BLaER1 (cell line): ENCODE measurements at regions not wholly inside any gene's neighbourhood (a gene's known extent, or its start where the extent isn't known, plus 50 kb on each side); places are given as distances from the start of the nearest gene placed in this dataset.
"Not testable (repeated sequence)": the region's sequence is repeated elsewhere in the genome, so short reads cannot be mapped to it uniquely, and the experiment has no call there.

Experiments
- H3K27ac ChIP-seq: shearing (Covaris generic); formaldehyde crosslinking; 2 replicates; pipeline ENCODE4 v1.8.1; 2022
- H3K27me3 ChIP-seq: shearing (Covaris generic); formaldehyde crosslinking; 2 replicates; pipeline ENCODE4 v1.8.1; 2022
- H3K36me3 ChIP-seq: shearing (Covaris generic); formaldehyde crosslinking; 2 replicates; pipeline ENCODE4 v1.8.1; 2022
- H3K4me1 ChIP-seq: shearing (Covaris generic); formaldehyde crosslinking; 2 replicates; pipeline ENCODE4 v1.8.1; 2022
- H3K4me2 ChIP-seq: shearing (Covaris generic); formaldehyde crosslinking; 2 replicates; pipeline ENCODE4 v1.8.1; 2022
- H3K4me3 ChIP-seq: shearing (Covaris generic); formaldehyde crosslinking; 2 replicates; pipeline ENCODE4 v1.8.1; 2022
- H3K9ac ChIP-seq: shearing (Covaris generic); formaldehyde crosslinking; 2 replicates; pipeline ENCODE4 v1.8.1; 2022
- H3K9me3 ChIP-seq: shearing (Covaris generic); formaldehyde crosslinking; 2 replicates; pipeline ENCODE4 v1.8.1; 2022
- H4K20me1 ChIP-seq: shearing (Covaris generic); formaldehyde crosslinking; 2 replicates; pipeline ENCODE4 v1.8.1; 2022
- Cebpa-rat ChIP-seq: shearing (Covaris generic); IDR thresholded peaks from 2 replicates; pipeline ENCODE4 v1.8.1; 2022

- TF ChIP-seq Cebpa-rat, result no peak
- H3K9ac ChIP-seq, result no peak overlapping the region
- no peaks in the 10 kb centered on the region for H3K27me3 ChIP-seq
- no peaks in the 10 kb centered on the region for H4K20me1 ChIP-seq
- no peak overlapping the region for H3K27ac ChIP-seq
- H3K36me3 ChIP-seq, result peaks cover 13% of the 10 kb centered on the region
- peaks cover 14% of the 10 kb centered on the region for H3K9me3 ChIP-seq
- no peaks in the 10 kb centered on the region for H3K4me1 ChIP-seq
- H3K4me2 ChIP-seq, result no peak overlapping the region
- no peak overlapping the region for H3K4me3 ChIP-seq
These were observed 82.7 kb upstream of the NAA35 start for GRCh38 chr9:85858056-85858750.

- Histone ChIP-seq H3K9me3 (peaks cover 8% of the 10 kb centered on the region; the same call in 1 of the 2 replicates), H3K36me3 (peaks cover 8% of the 10 kb centered on the region), H3K4me3 (no peak overlapping the region), H3K27me3 (no peaks in the 10 kb centered on the region), H4K20me1 (no peaks in the 10 kb centered on the region), H3K9ac (no peak overlapping the region), H3K4me1 (no peaks in the 10 kb centered on the region), H3K4me2 (no peak overlapping the region), H3K27ac (no peak overlapping the region)
- TF ChIP-seq Cebpa-rat, result no peak
These were observed 81.2 kb upstream of the NAA35 start for GRCh38 chr9:85859765-85860164.

GRCh38 chr9:85861882-85862281 is 79.1 kb upstream of the NAA35 start:
- H3K4me2 ChIP-seq, H3K36me3 ChIP-seq, H3K9ac ChIP-seq, H3K9me3 ChIP-seq, H3K27ac ChIP-seq, H4K20me1 ChIP-seq, H3K27me3 ChIP-seq, H3K4me1 ChIP-seq, H3K4me3 ChIP-seq: not testable (repeated sequence)

GRCh38 chr9:85863875-85864274 is 77.1 kb upstream of the NAA35 start:
- Histone ChIP-seq H3K4me1 (no peaks in the 10 kb centered on the region), H3K36me3 (peaks cover 8% of the 10 kb centered on the region), H3K27me3 (no peaks in the 10 kb centered on the region), H3K4me2 (no peak overlapping the region), H3K4me3 (no peak overlapping the region), H4K20me1 (no peaks in the 10 kb centered on the region), H3K9ac (no peak overlapping the region), H3K27ac (no peak overlapping the region), H3K9me3 (0 out of 2 replicates have a peak, but pooled peaks cover 3% of the 10 kb centered on the region)
- TF ChIP-seq Cebpa-rat, result no peak

DNA sequence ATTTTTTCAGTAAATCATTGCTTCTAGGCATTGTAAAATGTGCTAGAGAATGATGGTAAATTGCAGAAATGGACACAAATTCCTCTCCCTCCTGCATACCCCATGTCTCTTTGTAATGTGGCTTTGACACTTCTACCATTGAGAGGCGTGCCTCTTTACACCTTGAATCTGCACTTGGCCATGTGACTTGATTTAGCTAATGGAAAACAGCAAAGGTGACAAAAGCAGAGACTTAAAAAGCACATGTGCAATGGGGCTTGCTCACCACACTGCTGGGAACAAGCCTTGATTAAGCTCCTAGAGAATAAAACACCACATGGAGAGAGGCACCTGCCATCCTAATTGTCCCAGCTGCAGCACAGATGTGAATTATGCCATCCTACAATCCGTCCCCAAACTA is 69.9 kb upstream of the NAA35 start:
- H3K4me1 ChIP-seq, result no peaks in the 10 kb centered on the region
- H3K9me3 ChIP-seq, result no peaks in the 10 kb centered on the region
- H3K4me2 ChIP-seq, result no peak overlapping the region
- no peaks in the 10 kb centered on the region for H3K27me3 ChIP-seq
- H4K20me1 ChIP-seq, result no peaks in the 10 kb centered on the region
- H3K9ac ChIP-seq, result no peak overlapping the region
- no peak overlapping the region for H3K4me3 ChIP-seq
- H3K27ac ChIP-seq, result no peak overlapping the region
- TF ChIP-seq Cebpa-rat, result no peak
- H3K36me3 ChIP-seq, result no peaks in the 10 kb centered on the region

DNA sequence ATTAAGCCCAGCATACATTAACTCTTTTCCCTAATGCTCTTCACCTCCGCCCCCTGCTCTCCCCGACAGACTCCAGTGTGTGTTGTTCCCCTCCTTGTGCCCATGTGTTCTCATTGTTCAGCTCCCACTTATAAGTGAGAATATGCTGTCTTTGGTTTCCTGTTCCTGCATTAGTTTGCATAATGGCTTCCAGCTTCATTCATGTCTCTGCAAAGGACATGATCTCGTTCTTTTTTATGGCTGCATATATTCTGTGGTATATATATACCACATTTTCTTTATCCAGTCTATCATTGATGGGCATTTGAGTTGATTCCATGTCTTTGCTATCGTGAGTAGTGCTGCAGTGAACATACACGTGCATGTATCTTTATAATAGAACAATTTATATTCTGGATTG is 69.3 kb upstream of the NAA35 start:
- not testable (repeated sequence) for H3K4me3 ChIP-seq, H3K9me3 ChIP-seq, H3K27ac ChIP-seq, H3K4me1 ChIP-seq, H3K4me2 ChIP-seq, H4K20me1 ChIP-seq, H3K9ac ChIP-seq, H3K27me3 ChIP-seq, H3K36me3 ChIP-seq

DNA sequence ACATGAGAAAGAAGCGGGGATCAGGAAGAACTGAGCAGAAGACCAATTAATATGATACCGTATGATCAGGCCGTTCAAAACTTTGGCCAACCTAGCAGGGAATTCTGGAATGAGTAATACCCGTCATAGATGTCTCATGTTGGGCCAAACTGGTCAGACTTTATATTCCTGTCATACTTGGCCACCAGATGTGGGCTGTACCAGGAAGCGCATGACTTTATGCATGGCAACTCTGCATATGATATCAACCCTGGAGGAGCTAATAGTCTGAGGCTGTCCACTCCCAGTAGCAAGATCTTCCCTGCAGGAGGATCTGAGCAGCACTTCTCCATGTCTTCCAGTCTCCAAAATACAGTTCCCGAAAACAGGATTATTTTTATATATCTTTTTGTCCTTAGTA is 68.5 kb upstream of the NAA35 start:
- no peak for TF ChIP-seq Cebpa-rat
- H3K9me3 ChIP-seq, result no peaks in the 10 kb centered on the region
- H3K36me3 ChIP-seq, result no peaks in the 10 kb centered on the region
- no peaks in the 10 kb centered on the region for H3K27me3 ChIP-seq
- no peaks in the 10 kb centered on the region for H3K4me1 ChIP-seq
- no peak overlapping the region for H3K9ac ChIP-seq
- H3K4me2 ChIP-seq, result no peak overlapping the region
- no peak overlapping the region for H3K4me3 ChIP-seq
- no peaks in the 10 kb centered on the region for H4K20me1 ChIP-seq
- H3K27ac ChIP-seq, result no peak overlapping the region

DNA sequence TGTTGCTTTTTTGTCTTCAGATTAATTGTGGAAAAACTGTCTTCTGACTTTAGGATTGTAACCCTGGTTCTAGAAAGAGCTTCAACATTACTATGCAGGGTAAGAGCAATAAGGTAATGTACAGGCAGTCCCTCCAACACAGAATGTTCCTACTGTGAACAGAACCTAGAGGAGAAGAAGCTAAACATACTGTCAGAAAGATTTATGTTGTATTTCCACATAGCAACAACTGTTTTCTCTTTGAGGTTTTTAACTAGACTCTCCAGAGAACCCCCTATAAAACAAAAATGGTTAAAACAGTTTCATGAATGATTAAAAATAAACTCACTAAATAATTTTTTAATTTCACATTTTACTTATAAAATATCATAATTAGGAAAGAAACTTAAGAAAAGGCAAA is 64.3 kb upstream of the NAA35 start:
- Histone ChIP-seq H3K36me3 (no peaks in the 10 kb centered on the region), H3K4me2 (no peak overlapping the region), H3K4me3 (no peak overlapping the region), H3K27ac (no peak overlapping the region), H3K4me1 (no peaks in the 10 kb centered on the region), H3K9me3 (no peaks in the 10 kb centered on the region), H3K27me3 (no peaks in the 10 kb centered on the region), H4K20me1 (no peaks in the 10 kb centered on the region), H3K9ac (no peak overlapping the region)
- TF ChIP-seq Cebpa-rat, result no peak

DNA sequence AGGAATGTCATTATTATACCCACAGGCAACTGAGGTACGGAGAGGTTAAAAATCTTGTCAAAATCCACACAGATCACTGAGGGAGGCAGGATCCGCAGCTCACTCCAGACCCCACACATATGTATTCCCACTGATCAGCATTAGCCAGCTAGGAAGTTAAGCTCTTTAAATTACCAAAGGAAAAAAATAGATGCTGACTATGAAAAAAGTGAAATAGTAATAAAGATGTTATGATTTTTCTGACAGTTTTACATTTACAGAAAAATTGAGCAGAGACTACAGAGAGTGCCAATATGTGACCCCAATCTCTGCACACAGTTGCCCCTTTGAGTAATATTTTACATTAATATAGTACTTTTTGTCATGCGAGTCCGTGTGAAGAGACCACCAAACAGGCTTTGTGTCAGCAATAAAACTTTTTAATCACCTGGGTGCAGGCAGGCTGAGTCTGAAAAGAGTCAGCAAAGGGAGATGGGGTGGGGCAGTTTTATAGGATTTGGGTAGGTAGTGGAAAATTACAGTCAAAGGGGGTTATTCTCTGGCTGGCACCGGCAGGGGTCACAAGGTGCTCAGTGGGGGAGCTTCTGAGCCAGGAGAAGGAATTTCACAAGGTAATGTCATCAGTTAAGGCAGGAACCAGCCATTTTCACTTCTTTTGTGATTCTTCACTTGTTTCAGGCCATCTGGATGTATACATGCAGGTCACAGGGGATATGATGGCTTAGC is 61.9 kb upstream of the NAA35 start:
- H3K36me3 ChIP-seq, H3K4me1 ChIP-seq, H4K20me1 ChIP-seq, H3K9ac ChIP-seq, H3K27me3 ChIP-seq, H3K4me2 ChIP-seq, H3K4me3 ChIP-seq, H3K27ac ChIP-seq, H3K9me3 ChIP-seq: not testable (repeated sequence)

DNA sequence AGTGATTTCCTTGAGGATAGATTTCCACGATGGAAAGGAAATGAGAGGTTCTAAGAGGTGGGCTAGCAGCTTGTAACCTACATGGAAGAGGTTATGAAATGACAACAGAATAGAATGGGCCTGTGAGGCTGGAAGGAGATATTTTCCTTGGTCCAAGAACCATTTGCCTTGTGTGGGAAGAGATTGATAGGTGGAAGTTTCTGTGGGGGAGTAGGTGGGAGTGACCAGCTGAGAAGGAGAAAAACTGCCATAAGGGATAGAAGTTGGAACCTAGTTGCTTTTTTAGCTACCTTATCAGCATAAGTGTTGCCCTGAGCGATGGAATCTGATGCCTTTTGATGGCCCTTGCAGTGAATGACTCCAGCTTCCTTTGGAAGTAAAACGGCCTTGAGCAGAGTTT is 60.4 kb upstream of the NAA35 start:
- H3K4me1 ChIP-seq, H3K9ac ChIP-seq, H3K27ac ChIP-seq, H3K9me3 ChIP-seq, H3K4me2 ChIP-seq, H4K20me1 ChIP-seq, H3K36me3 ChIP-seq, H3K27me3 ChIP-seq, H3K4me3 ChIP-seq: not testable (repeated sequence)

- H3K9ac ChIP-seq, result no peak overlapping the region
- no peak overlapping the region for H3K4me2 ChIP-seq
- H3K36me3 ChIP-seq, result no peaks in the 10 kb centered on the region
- no peaks in the 10 kb centered on the region for H3K4me1 ChIP-seq
- H3K27me3 ChIP-seq, result no peaks in the 10 kb centered on the region
- H3K9me3 ChIP-seq, result no peaks in the 10 kb centered on the region
- H3K27ac ChIP-seq, result no peak overlapping the region
- no peak overlapping the region for H3K4me3 ChIP-seq
- no peak for TF ChIP-seq Cebpa-rat
- no peaks in the 10 kb centered on the region for H4K20me1 ChIP-seq
These were observed 56.7 kb upstream of the NAA35 start for GRCh38 chr9:85884256-85884655.
